HL-60 (cell line): ENCODE measurements at regions not wholly inside any gene's neighbourhood (a gene's known extent, or its start where the extent isn't known, plus 50 kb on each side); places are given as distances from the start of the nearest gene placed in this dataset.

Source experiments
- DNase-seq, 2 experiments: peaks; one replicate each; pipeline ENCODE4 v3.0.0-alpha.2; 2010 to 2020; ENCODE audit warnings: low read depth in 1 of 2, low spot score in 1 of 2
- H3K27ac ChIP-seq: fragments of 250-450 bp; sonication (Bioruptor Pico); replicated peaks from 2 replicates; pipeline ENCODE4 v1.5.1; 2020; ENCODE audit warnings: mild to moderate bottlenecking, moderate library complexity
- H3K27me3 ChIP-seq: fragments of 250-450 bp; sonication (Bioruptor Pico); 2 replicates; pipeline ENCODE4 v1.5.1; 2021; ENCODE audit warnings: mild to moderate bottlenecking, moderate library complexity; ENCODE audit not compliant: insufficient read depth, poor library complexity, severe bottlenecking
- H3K4me3 ChIP-seq: replicated peaks from 2 replicates; pipeline ENCODE4 v1.5.1; 2011; ENCODE audit warnings: mild to moderate bottlenecking, control low read depth, low read length; ENCODE audit not compliant: insufficient read depth
- CTCF ChIP-seq: IDR thresholded peaks from one replicate; pipeline ENCODE4 v1.5.1; 2011; ENCODE audit warnings: low read length, control low read depth, inconsistent platforms; ENCODE audit not compliant: insufficient read depth
- GABPA ChIP-seq: IDR thresholded peaks from 2 replicates; pipeline ENCODE4 v1.6.1; 2012; ENCODE audit warnings: low read depth
- POLR2AphosphoS5 ChIP-seq: IDR thresholded peaks from 2 replicates; pipeline ENCODE4 v1.6.1; 2012; ENCODE audit warnings: low read depth
- SPI1 ChIP-seq: IDR thresholded peaks from 2 replicates; pipeline ENCODE4 v1.6.1; 2012; ENCODE audit warnings: low read depth, mild to moderate bottlenecking, borderline replicate concordance
- TF ChIP-seq, protein P1 (sequence below): IDR thresholded peaks from 2 replicates; pipeline ENCODE4 v1.6.1; 2012; ENCODE audit warnings: low read depth; ENCODE audit not compliant: insufficient replicate concordance

- no peak for DNase-seq
- no peak overlapping the region for H3K27ac ChIP-seq
- TF ChIP-seq POLR2AphosphoS5 (no peak), CTCF (no peak), SPI1 (no peak), GABPA (no peak)
- TF ChIP-seq, protein P1, sequence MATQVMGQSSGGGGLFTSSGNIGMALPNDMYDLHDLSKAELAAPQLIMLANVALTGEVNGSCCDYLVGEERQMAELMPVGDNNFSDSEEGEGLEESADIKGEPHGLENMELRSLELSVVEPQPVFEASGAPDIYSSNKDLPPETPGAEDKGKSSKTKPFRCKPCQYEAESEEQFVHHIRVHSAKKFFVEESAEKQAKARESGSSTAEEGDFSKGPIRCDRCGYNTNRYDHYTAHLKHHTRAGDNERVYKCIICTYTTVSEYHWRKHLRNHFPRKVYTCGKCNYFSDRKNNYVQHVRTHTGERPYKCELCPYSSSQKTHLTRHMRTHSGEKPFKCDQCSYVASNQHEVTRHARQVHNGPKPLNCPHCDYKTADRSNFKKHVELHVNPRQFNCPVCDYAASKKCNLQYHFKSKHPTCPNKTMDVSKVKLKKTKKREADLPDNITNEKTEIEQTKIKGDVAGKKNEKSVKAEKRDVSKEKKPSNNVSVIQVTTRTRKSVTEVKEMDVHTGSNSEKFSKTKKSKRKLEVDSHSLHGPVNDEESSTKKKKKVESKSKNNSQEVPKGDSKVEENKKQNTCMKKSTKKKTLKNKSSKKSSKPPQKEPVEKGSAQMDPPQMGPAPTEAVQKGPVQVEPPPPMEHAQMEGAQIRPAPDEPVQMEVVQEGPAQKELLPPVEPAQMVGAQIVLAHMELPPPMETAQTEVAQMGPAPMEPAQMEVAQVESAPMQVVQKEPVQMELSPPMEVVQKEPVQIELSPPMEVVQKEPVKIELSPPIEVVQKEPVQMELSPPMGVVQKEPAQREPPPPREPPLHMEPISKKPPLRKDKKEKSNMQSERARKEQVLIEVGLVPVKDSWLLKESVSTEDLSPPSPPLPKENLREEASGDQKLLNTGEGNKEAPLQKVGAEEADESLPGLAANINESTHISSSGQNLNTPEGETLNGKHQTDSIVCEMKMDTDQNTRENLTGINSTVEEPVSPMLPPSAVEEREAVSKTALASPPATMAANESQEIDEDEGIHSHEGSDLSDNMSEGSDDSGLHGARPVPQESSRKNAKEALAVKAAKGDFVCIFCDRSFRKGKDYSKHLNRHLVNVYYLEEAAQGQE, result no peak
- H3K4me3 ChIP-seq, result no peak overlapping the region
- no peaks in the 10 kb centered on the region for H3K27me3 ChIP-seq
Measured at GRCh38 chr13:79851318-79851717, 370.4 kb downstream of the NDFIP2 start.

GRCh38 chr13:79847882-79848592 is 367.1 kb downstream of the NDFIP2 start:
- TF ChIP-seq, protein P1, result no peak
- TF ChIP-seq GABPA, result no peak
- no peak for TF ChIP-seq POLR2AphosphoS5
- no peak for TF ChIP-seq CTCF
- TF ChIP-seq SPI1, result no peak
- Histone ChIP-seq H3K4me3 (no peak overlapping the region), H3K27ac (no peak overlapping the region), H3K27me3 (no peaks in the 10 kb centered on the region)
- no peak for DNase-seq

- TF ChIP-seq, protein P1, result no peak
- no peak for TF ChIP-seq GABPA
- no peak for TF ChIP-seq SPI1
- no peak for TF ChIP-seq POLR2AphosphoS5
- TF ChIP-seq CTCF, result no peak
- Histone ChIP-seq H3K27me3 (no peaks in the 10 kb centered on the region), H3K27ac (no peak overlapping the region), H3K4me3 (no peak overlapping the region)
- no peak for DNase-seq
Measured at GRCh38 chr13:79846386-79846785, 365.4 kb downstream of the NDFIP2 start.
